Fibroblast of peridontal ligament (primary cell): ENCODE measurements at regions not wholly inside any gene's neighbourhood (a gene's known extent, or its start where the extent isn't known, plus 50 kb on each side); places are given as distances from the start of the nearest gene placed in this dataset.
A peak's percentile ranks its signal among the peaks of the same experiment; 100 is the strongest.
"Not testable (repeated sequence)": the region's sequence is repeated elsewhere in the genome, so short reads cannot be mapped to it uniquely, and the experiment has no call there.

ENCODE experiments used
- DNase-seq: peaks from one replicate; pipeline ENCODE4 v3.0.0-alpha.2; 2010; ENCODE audit errors: extremely low read depth

- no peak for DNase-seq
Observed at GRCh38 chr5:102049517-102049916, 246.6 kb downstream of the SLCO4C1 start.

- DNase-seq, result no peak
Observed at GRCh38 chr5:102048940-102049339, 247.1 kb downstream of the SLCO4C1 start.

GRCh38 chr5:102047073-102047472 is 249.0 kb downstream of the SLCO4C1 start:
- not testable (repeated sequence) for DNase-seq

GRCh38 chr5:102040326-102040725 is 255.8 kb downstream of the SLCO4C1 start:
- DNase-seq, result no peak

GRCh38 chr5:102036927-102037326 is 259.2 kb downstream of the SLCO4C1 start:
- no peak for DNase-seq

- DNase-seq, result no peak
Observed at GRCh38 chr5:102031711-102032110, 264.4 kb downstream of the SLCO4C1 start.

- DNase-seq, result no peak
Observed at GRCh38 chr5:102018690-102019089, 277.4 kb downstream of the SLCO4C1 start.

- DNase-seq, result no peak
Observed at GRCh38 chr5:102018279-102018678, 277.8 kb downstream of the SLCO4C1 start.

GRCh38 chr5:102014371-102014770 is 281.7 kb downstream of the SLCO4C1 start:
- DNase-seq, result no peak

- DNase-seq, result no peak
Observed at GRCh38 chr5:102010644-102011043, 285.4 kb downstream of the SLCO4C1 start.

- no peak for DNase-seq
Observed at GRCh38 chr5:101997235-101997634, 298.8 kb downstream of the SLCO4C1 start.

- no peak for DNase-seq
Observed at GRCh38 chr5:101995585-101995984, 300.5 kb downstream of the SLCO4C1 start.

- DNase-seq, result no peak
Observed at GRCh38 chr5:101991486-101991885, 304.6 kb downstream of the SLCO4C1 start.

- no peak for DNase-seq
Observed at GRCh38 chr5:101989659-101990058, 306.4 kb downstream of the SLCO4C1 start.

GRCh38 chr5:101977729-101978345 is 318.2 kb downstream of the SLCO4C1 start:
- DNase-seq, result peak; percentile 52

- no peak for DNase-seq
Observed at GRCh38 chr5:101976933-101977332, 319.2 kb downstream of the SLCO4C1 start.

- DNase-seq, result no peak
Observed at GRCh38 chr5:101969742-101970141, 326.3 kb downstream of the SLCO4C1 start.

GRCh38 chr5:101966476-101966875 is 329.6 kb downstream of the SLCO4C1 start:
- DNase-seq, result no peak

GRCh38 chr5:101955891-101956290 is 340.2 kb downstream of the SLCO4C1 start:
- no peak for DNase-seq

- DNase-seq, result no peak
Observed at GRCh38 chr5:101950019-101950418, 346.1 kb downstream of the SLCO4C1 start.

- DNase-seq, result no peak
Observed at GRCh38 chr5:101948615-101949014, 347.5 kb downstream of the SLCO4C1 start.

GRCh38 chr5:101943784-101944183 is 352.3 kb downstream of the SLCO4C1 start:
- DNase-seq, result no peak

GRCh38 chr5:101942321-101942882 is 353.7 kb downstream of the SLCO4C1 start:
- peak; percentile 8 for DNase-seq

GRCh38 chr5:101937041-101937440 is 359.0 kb downstream of the SLCO4C1 start:
- no peak for DNase-seq
